HG03139 (cell line): ENCODE measurements at regions not wholly inside any gene's neighbourhood (a gene's known extent, or its start where the extent isn't known, plus 50 kb on each side); places are given as distances from the start of the nearest gene placed in this dataset.

Experiments
- ATAC-seq: cut with Tn5 transposase; IDR thresholded peaks from one replicate; pipeline ENCODE4 v1.9.1; 2021; ENCODE audit not compliant: unreplicated experiment

GRCh38 chr14:38425324-38425976 lies 169.6 kb upstream of the CLEC14A start:
- ATAC-seq: no peak

GRCh38 chr14:38420048-38420447 lies 164.2 kb upstream of the CLEC14A start:
- ATAC-seq: no peak

GRCh38 chr14:38419579-38419978 lies 163.7 kb upstream of the CLEC14A start:
- ATAC-seq: no peak

- no peak for ATAC-seq
Measured at GRCh38 chr14:38412654-38413053, 156.8 kb upstream of the CLEC14A start.

GRCh38 chr14:38410442-38410841 lies 154.5 kb upstream of the CLEC14A start:
- no peak for ATAC-seq

GRCh38 chr14:38409071-38409705 lies 153.3 kb upstream of the CLEC14A start:
- ATAC-seq: no peak

- no peak for ATAC-seq
Measured at GRCh38 chr14:38405851-38406635, 150.2 kb upstream of the CLEC14A start.

- ATAC-seq: no peak
Measured at GRCh38 chr14:38404616-38405015, 148.7 kb upstream of the CLEC14A start.

- ATAC-seq: no peak
Measured at GRCh38 chr14:38404100-38404541, 148.2 kb upstream of the CLEC14A start.

GRCh38 chr14:38400751-38401150 lies 144.9 kb upstream of the CLEC14A start:
- no peak for ATAC-seq

GRCh38 chr14:38399652-38400051 lies 143.8 kb upstream of the CLEC14A start:
- no peak for ATAC-seq

- no peak for ATAC-seq
Measured at GRCh38 chr14:38394767-38395166, 138.9 kb upstream of the CLEC14A start.

- ATAC-seq: no peak
Measured at GRCh38 chr14:38394064-38394463, 138.2 kb upstream of the CLEC14A start.

GRCh38 chr14:38391334-38391733 lies 135.4 kb upstream of the CLEC14A start:
- no peak for ATAC-seq

- no peak for ATAC-seq
Measured at GRCh38 chr14:38389681-38390080, 133.8 kb upstream of the CLEC14A start.

GRCh38 chr14:38387821-38388220 lies 131.9 kb upstream of the CLEC14A start:
- ATAC-seq: no peak

GRCh38 chr14:38385836-38386235 lies 129.9 kb upstream of the CLEC14A start:
- no peak for ATAC-seq

- ATAC-seq: no peak
Measured at GRCh38 chr14:38385343-38385742, 129.4 kb upstream of the CLEC14A start.

- ATAC-seq: no peak
Measured at GRCh38 chr14:38384741-38385140, 128.8 kb upstream of the CLEC14A start.

GRCh38 chr14:38367922-38368321 lies 112.0 kb upstream of the CLEC14A start:
- ATAC-seq: no peak

- ATAC-seq: no peak
Measured at GRCh38 chr14:38366374-38366773, 110.5 kb upstream of the CLEC14A start.

- no peak for ATAC-seq
Measured at GRCh38 chr14:38363217-38363616, 107.3 kb upstream of the CLEC14A start.
